ENCODE measurements at regions not wholly inside any gene's neighbourhood (a gene's known extent, or its start where the extent isn't known, plus 50 kb on each side); places are given as distances from the start of the nearest gene placed in this dataset.

DNA sequence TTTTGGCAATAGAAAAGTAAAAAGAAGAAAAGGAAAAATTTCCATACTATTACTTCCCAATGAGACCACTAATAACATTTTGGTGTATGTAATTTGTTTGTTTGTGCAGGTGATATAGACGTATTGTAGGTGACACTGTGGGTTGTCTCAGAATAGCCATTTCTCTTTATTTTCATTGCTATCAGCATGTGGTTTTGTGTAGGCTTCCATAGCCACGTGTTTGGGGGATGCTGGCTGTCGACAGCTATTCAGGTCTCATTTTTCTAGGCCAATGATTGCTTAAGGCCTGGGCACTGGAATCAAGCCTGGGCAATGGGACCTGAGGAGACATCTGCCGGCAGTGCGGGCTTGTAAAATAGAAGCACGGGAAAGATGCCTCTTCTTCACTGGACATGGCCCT lies 71.0 kb upstream of the KCTD1 start:
- TF ChIP-seq POLR2A (IDR thresholded peaks at IDR 0.05) (no peak), CTCF (IDR thresholded peaks at IDR 0.05) (no peak), POLR2AphosphoS5 (IDR thresholded peaks at IDR 0.05; ENCODE audit: insufficient read depth in 1 of 2, low read depth in 1 of 2) (no peak)
